Skin epidermis (tissue), 12 donors: ENCODE measurements at regions not wholly inside any gene's neighbourhood (a gene's known extent, or its start where the extent isn't known, plus 50 kb on each side); places are given as distances from the start of the nearest gene placed in this dataset.

Experiments
- H3K27ac ChIP-seq, 21 experiments: fragments of 200-600 bp; sonication (generic) in 11 of 21; one replicate each; pipeline ENCODE4 v1.5.0; 2020; ENCODE audit warnings: mild to moderate bottlenecking in 3 of 21, inconsistent platforms in 2 of 21, moderate library complexity in 2 of 21
- H3K4me3 ChIP-seq, 7 experiments: fragments of 200-600 bp; sonication (generic) in 2 of 7; one replicate each; pipeline ENCODE4 v1.5.0; 2020; ENCODE audit warnings: inconsistent platforms in 2 of 7, mild to moderate bottlenecking in 2 of 7, moderate library complexity in 1 of 7

GRCh38 chr3:94896994-94897393, 834.1 kb downstream of the NSUN3 start:
- H3K27ac ChIP-seq = no peak overlapping the region
- H3K4me3 ChIP-seq = no peak overlapping the region

GRCh38 chr3:94904156-94904674, 841.4 kb downstream of the NSUN3 start:
- no peak overlapping the region for H3K27ac ChIP-seq
- no peak overlapping the region for H3K4me3 ChIP-seq

GRCh38 chr3:94909726-94910125, 846.9 kb downstream of the NSUN3 start:
- Histone ChIP-seq H3K4me3 (no peak overlapping the region), H3K27ac (no peak overlapping the region)

- H3K4me3 ChIP-seq = no peak overlapping the region
- H3K27ac ChIP-seq = no peak overlapping the region
These were observed 849.8 kb downstream of the NSUN3 start for GRCh38 chr3:94912656-94913055.

GRCh38 chr3:94927175-94927574, 864.3 kb downstream of the NSUN3 start:
- Histone ChIP-seq H3K27ac (no peak overlapping the region), H3K4me3 (no peak overlapping the region)

- Histone ChIP-seq H3K4me3 (no peak overlapping the region), H3K27ac (no peak overlapping the region)
These were observed 866.1 kb downstream of the NSUN3 start for GRCh38 chr3:94928921-94929320.

- no peak overlapping the region for H3K27ac ChIP-seq
- no peak overlapping the region for H3K4me3 ChIP-seq
These were observed 873.1 kb downstream of the NSUN3 start for GRCh38 chr3:94935738-94936580.

GRCh38 chr3:94937980-94938379, 875.1 kb downstream of the NSUN3 start:
- Histone ChIP-seq H3K4me3 (no peak overlapping the region), H3K27ac (no peak overlapping the region)

GRCh38 chr3:94946683-94947082, 883.8 kb downstream of the NSUN3 start:
- H3K4me3 ChIP-seq = no peak overlapping the region
- H3K27ac ChIP-seq = no peak overlapping the region

- H3K27ac ChIP-seq = no peak overlapping the region
These were observed 898.7 kb downstream of the NSUN3 start for GRCh38 chr3:94961423-94962100.

GRCh38 chr3:94965867-94966475, 903.1 kb downstream of the NSUN3 start:
- H3K27ac ChIP-seq = no peak overlapping the region
- H3K4me3 ChIP-seq = no peak overlapping the region

More at GRCh38 chr3:94961423-94962100, 898.7 kb downstream of the NSUN3 start:
- no peak overlapping the region for H3K4me3 ChIP-seq

GRCh38 chr3:94967196-94967595, 904.3 kb downstream of the NSUN3 start:
- H3K27ac ChIP-seq = no peak overlapping the region

GRCh38 chr3:94968519-94968918, 905.7 kb downstream of the NSUN3 start:
- H3K27ac ChIP-seq = no peak overlapping the region
- H3K4me3 ChIP-seq = no peak overlapping the region

More at GRCh38 chr3:94967196-94967595, 904.3 kb downstream of the NSUN3 start:
- H3K4me3 ChIP-seq = no peak overlapping the region

GRCh38 chr3:94972066-94972465, 909.2 kb downstream of the NSUN3 start:
- Histone ChIP-seq H3K27ac (no peak overlapping the region), H3K4me3 (no peak overlapping the region)

GRCh38 chr3:94978084-94978483, 915.2 kb downstream of the NSUN3 start:
- Histone ChIP-seq H3K27ac (no peak overlapping the region), H3K4me3 (no peak overlapping the region)

- H3K4me3 ChIP-seq = no peak overlapping the region
- H3K27ac ChIP-seq = no peak overlapping the region
These were observed 922.9 kb downstream of the NSUN3 start for GRCh38 chr3:94985778-94986177.

- Histone ChIP-seq H3K27ac (no peak overlapping the region), H3K4me3 (no peak overlapping the region)
These were observed 928.3 kb downstream of the NSUN3 start for GRCh38 chr3:94990952-94991705.

- Histone ChIP-seq H3K4me3 (no peak overlapping the region), H3K27ac (no peak overlapping the region)
These were observed 933.9 kb downstream of the NSUN3 start for GRCh38 chr3:94996743-94997142.

GRCh38 chr3:95002438-95003046, 939.7 kb downstream of the NSUN3 start:
- H3K27ac ChIP-seq = no peak overlapping the region
- H3K4me3 ChIP-seq = no peak overlapping the region
